ENCODE measurements at regions not wholly inside any gene's neighbourhood (a gene's known extent, or its start where the extent isn't known, plus 50 kb on each side); places are given as distances from the start of the nearest gene placed in this dataset.

- Mint-ChIP-seq H3K4me1 (ENCODE audit: insufficient read depth, unreplicated experiment) (peaks cover 9% of the 10 kb centered on the region), H3K27me3 (ENCODE audit: insufficient read depth, unreplicated experiment) (no peaks in the 10 kb centered on the region), H3K4me3 (ENCODE audit: unreplicated experiment) (no peak overlapping the region), H3K36me3 (ENCODE audit: insufficient read depth, unreplicated experiment) (no peaks in the 10 kb centered on the region), H3K9me3 (ENCODE audit: unreplicated experiment) (no peaks in the 10 kb centered on the region), H3K27ac (ENCODE audit: low read depth, unreplicated experiment) (peak overlapping the region; percentile 71)
- ChIA-PET CTCF (no interaction called here), POLR2A (interaction anchor here (0.9 kb wide), 1 partner anchor 9 kb away, joined by 3 read pairs; no protein-coding TSS in a partner anchor)
- no peak for TF ChIP-seq CTCF (IDR thresholded peaks at IDR 0.05; ENCODE audit: unreplicated experiment)
- intact Hi-C loops (cut with micrococcal nuclease) = no loop called here
- DNase-seq (ENCODE audit: unreplicated experiment) = peak; percentile 15
- BruUV-seq (replicated peaks) = no TSS peak
Observed at GRCh38 chr6:8268156-8268555, 165.8 kb upstream of the EEF1E1 start.

- H3K27me3 Mint-ChIP-seq (ENCODE audit: insufficient read depth, unreplicated experiment) = no peaks in the 10 kb centered on the region
- no TSS peak for BruUV-seq (replicated peaks)
- ChIA-PET POLR2A (interaction anchor here (1.3 kb wide), 1 partner anchor 10 kb away, joined by 3 read pairs; no protein-coding TSS in a partner anchor), CTCF (interaction anchor here (0.6 to 0.7 kb wide), 2 partner anchors 26 to 221 kb away, joined by 3 read pairs; no protein-coding TSS in a partner anchor)
- DNase-seq (ENCODE audit: unreplicated experiment) = no peak
- no peaks in the 10 kb centered on the region for H3K4me1 Mint-ChIP-seq (ENCODE audit: insufficient read depth, unreplicated experiment)
- H3K9me3 Mint-ChIP-seq (ENCODE audit: unreplicated experiment) = no peaks in the 10 kb centered on the region
- TF ChIP-seq CTCF (IDR thresholded peaks at IDR 0.05; ENCODE audit: unreplicated experiment) = no peak
- no peaks in the 10 kb centered on the region for H3K36me3 Mint-ChIP-seq (ENCODE audit: insufficient read depth, unreplicated experiment)
- no peak overlapping the region for H3K27ac Mint-ChIP-seq (ENCODE audit: low read depth, unreplicated experiment)
- intact Hi-C loops (cut with micrococcal nuclease) = no loop called here
- H3K4me3 Mint-ChIP-seq (ENCODE audit: unreplicated experiment) = no peak overlapping the region
Observed at GRCh38 chr6:8260610-8261009, 158.3 kb upstream of the EEF1E1 start.

GRCh38 chr6:8246403-8246802 is 144.1 kb upstream of the EEF1E1 start:
- no peak overlapping the region for H3K4me3 Mint-ChIP-seq (ENCODE audit: unreplicated experiment)
- ChIA-PET CTCF (interaction anchor here (0.5 to 1.1 kb wide), 2 partner anchors 27 to 231 kb away, joined by 3 read pairs; no protein-coding TSS in a partner anchor), POLR2A (no interaction called here)
- H3K4me1 Mint-ChIP-seq (ENCODE audit: insufficient read depth, unreplicated experiment) = peaks cover 12% of the 10 kb centered on the region
- no peaks in the 10 kb centered on the region for H3K27me3 Mint-ChIP-seq (ENCODE audit: insufficient read depth, unreplicated experiment)
- intact Hi-C loops (cut with micrococcal nuclease) = no loop called here
- no peak for DNase-seq (ENCODE audit: unreplicated experiment)
- H3K9me3 Mint-ChIP-seq (ENCODE audit: unreplicated experiment) = peaks cover 4% of the 10 kb centered on the region
- H3K36me3 Mint-ChIP-seq (ENCODE audit: insufficient read depth, unreplicated experiment) = no peaks in the 10 kb centered on the region
- no TSS peak for BruUV-seq (replicated peaks)
- H3K27ac Mint-ChIP-seq (ENCODE audit: low read depth, unreplicated experiment) = no peak overlapping the region
- no peak for TF ChIP-seq CTCF (IDR thresholded peaks at IDR 0.05; ENCODE audit: unreplicated experiment)

- no peak for DNase-seq (ENCODE audit: unreplicated experiment)
- no peaks in the 10 kb centered on the region for H3K36me3 Mint-ChIP-seq (ENCODE audit: insufficient read depth, unreplicated experiment)
- POLR2A ChIA-PET = no interaction called here
- intact Hi-C loops (cut with micrococcal nuclease) = no loop called here
- H3K9me3 Mint-ChIP-seq (ENCODE audit: unreplicated experiment) = no peaks in the 10 kb centered on the region
- CTCF ChIA-PET = interaction anchor here (1.1 kb wide), 1 partner anchor 26 kb away, joined by 3 read pairs; no protein-coding TSS in a partner anchor
- BruUV-seq (replicated peaks) = no TSS peak
- H3K27ac Mint-ChIP-seq (ENCODE audit: low read depth, unreplicated experiment) = no peak overlapping the region
- H3K4me3 Mint-ChIP-seq (ENCODE audit: unreplicated experiment) = no peak overlapping the region
- peaks cover 12% of the 10 kb centered on the region for H3K4me1 Mint-ChIP-seq (ENCODE audit: insufficient read depth, unreplicated experiment)
- peaks cover 1% of the 10 kb centered on the region for H3K27me3 Mint-ChIP-seq (ENCODE audit: insufficient read depth, unreplicated experiment)
- no peak for TF ChIP-seq CTCF (IDR thresholded peaks at IDR 0.05; ENCODE audit: unreplicated experiment)
Observed at GRCh38 chr6:8245726-8246125, 143.4 kb upstream of the EEF1E1 start.

Data from MCF 10A (cell line).